DOHH2 (cell line): ENCODE measurements at regions not wholly inside any gene's neighbourhood (a gene's known extent, or its start where the extent isn't known, plus 50 kb on each side); places are given as distances from the start of the nearest gene placed in this dataset.

Experiments used
- H3F3A ChIP-seq: fragments of 200-600 bp; sonication (generic), shearing (Covaris generic); 2 replicates; pipeline ENCODE4 v1.6.0; 2016; ENCODE audit warnings: antibody characterized with exemption, mild to moderate bottlenecking; ENCODE audit not compliant: control insufficient read depth, insufficient read depth
- H3K27ac ChIP-seq: fragments of 200-600 bp; sonication (generic); 2 replicates; pipeline ENCODE4 v1.5.1; 2014; ENCODE audit warnings: low read depth, mild to moderate bottlenecking, low read length, moderate library complexity
- H3K27me3 ChIP-seq: fragments of 200-600 bp; sonication (generic); 2 replicates; pipeline ENCODE4 v1.6.1; 2014; ENCODE audit warnings: mild to moderate bottlenecking, low read length, mixed read lengths; ENCODE audit not compliant: control insufficient read depth
- H3K36me3 ChIP-seq: fragments of 200-600 bp; sonication (generic); 2 replicates; pipeline ENCODE4 v1.6.1; 2014; ENCODE audit warnings: mild to moderate bottlenecking, low read length, moderate library complexity, mixed read lengths; ENCODE audit not compliant: control insufficient read depth
- H3K4me1 ChIP-seq: fragments of 200-600 bp; sonication (generic); 2 replicates; pipeline ENCODE4 v1.6.1; 2014; ENCODE audit warnings: mild to moderate bottlenecking, low read length, mixed read lengths; ENCODE audit not compliant: control insufficient read depth
- H3K4me2 ChIP-seq: fragments of 200-600 bp; sonication (generic); 2 replicates; pipeline ENCODE4 v1.6.0; 2014; ENCODE audit warnings: mild to moderate bottlenecking, low read length, moderate library complexity
- H3K4me3 ChIP-seq: fragments of 200-600 bp; sonication (generic); 2 replicates; pipeline ENCODE4 v1.5.1; 2014; ENCODE audit warnings: mild to moderate bottlenecking, low read length, mixed read lengths
- H3K79me2 ChIP-seq: fragments of 200-600 bp; sonication (generic); 2 replicates; pipeline ENCODE4 v1.6.1; 2014; ENCODE audit warnings: mild to moderate bottlenecking, low read length, mixed read lengths; ENCODE audit not compliant: control insufficient read depth
- H3K9me2 ChIP-seq: fragments of 200-600 bp; sonication (generic); replicated peaks from 2 replicates; pipeline ENCODE4 v1.6.1; 2014; ENCODE audit warnings: mild to moderate bottlenecking, low read length, mixed read lengths; ENCODE audit not compliant: control insufficient read depth
- H3K9me3 ChIP-seq: fragments of 200-600 bp; sonication (generic); 2 replicates; pipeline ENCODE4 v1.6.1; 2014; ENCODE audit warnings: antibody characterized with exemption, low read length, mixed read lengths; ENCODE audit not compliant: control insufficient read depth, insufficient read depth
- H4K20me1 ChIP-seq: fragments of 200-600 bp; sonication (generic); 2 replicates; pipeline ENCODE4 v1.6.0; 2014; ENCODE audit warnings: low read depth, mild to moderate bottlenecking, antibody characterized with exemption, low read length, moderate library complexity; ENCODE audit not compliant: control insufficient read depth, insufficient read depth
- CTCF ChIP-seq: fragments of 200-600 bp; sonication (generic); IDR thresholded peaks from one replicate; pipeline ENCODE4 v1.5.1; 2014; ENCODE audit warnings: antibody characterized with exemption, mild to moderate bottlenecking, low read depth, low read length; ENCODE audit not compliant: poor library complexity, severe bottlenecking
- EZH2phosphoT487 ChIP-seq: fragments of 200-600 bp; sonication (generic); IDR thresholded peaks from 2 replicates; pipeline ENCODE4 v1.6.1; 2017; ENCODE audit warnings: borderline replicate concordance, mild to moderate bottlenecking, antibody characterized with exemption, low read length, moderate library complexity, mixed read lengths

DNA sequence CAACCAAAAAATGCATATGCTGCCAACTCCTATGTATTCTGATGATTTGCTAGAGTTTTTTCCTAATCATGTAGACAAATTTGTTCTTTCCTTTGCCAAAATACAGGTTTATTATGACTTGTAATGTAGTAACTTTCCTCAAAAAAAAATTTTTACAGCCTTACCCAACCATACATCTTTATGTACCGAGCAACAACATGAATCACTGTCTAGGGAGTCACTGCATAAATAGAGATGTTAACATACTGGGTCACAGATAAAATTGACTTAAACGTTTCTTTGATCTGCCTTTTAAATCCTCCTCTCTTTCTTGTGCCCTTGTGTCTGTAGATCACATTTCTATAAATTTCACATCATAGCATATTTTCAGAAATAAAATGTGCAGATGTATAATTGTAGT is 143.6 kb downstream of the MBD2 start:
- Histone ChIP-seq H3K9me2 (peaks cover 4% of the 10 kb centered on the region; the same call in 1 of the 2 replicates), H3K4me1 (no peaks in the 10 kb centered on the region), H4K20me1 (no peaks in the 10 kb centered on the region), H3K4me3 (no peak overlapping the region), H3K27ac (no peak overlapping the region), H3K79me2 (no peaks in the 10 kb centered on the region), H3K27me3 (no peaks in the 10 kb centered on the region), H3K9me3 (peaks cover 7% of the 10 kb centered on the region; the same call in 1 of the 2 replicates), H3F3A (no peaks in the 10 kb centered on the region), H3K4me2 (no peak overlapping the region), H3K36me3 (no peaks in the 10 kb centered on the region)
- TF ChIP-seq CTCF: no peak
- TF ChIP-seq EZH2phosphoT487: no peak

- H3K4me3 ChIP-seq: no peak overlapping the region
- H3K9me2 ChIP-seq: no peaks in the 10 kb centered on the region
- no peaks in the 10 kb centered on the region for H4K20me1 ChIP-seq
- no peaks in the 10 kb centered on the region for H3F3A ChIP-seq
- no peaks in the 10 kb centered on the region for H3K79me2 ChIP-seq
- no peak overlapping the region for H3K27ac ChIP-seq
- no peak overlapping the region for H3K4me2 ChIP-seq
- H3K4me1 ChIP-seq: no peaks in the 10 kb centered on the region
- no peaks in the 10 kb centered on the region for H3K36me3 ChIP-seq
- no peak for TF ChIP-seq CTCF
- no peak for TF ChIP-seq EZH2phosphoT487
- no peaks in the 10 kb centered on the region for H3K9me3 ChIP-seq
- no peaks in the 10 kb centered on the region for H3K27me3 ChIP-seq
These were observed 148.3 kb downstream of the MBD2 start for GRCh38 chr18:54076166-54076565.

DNA sequence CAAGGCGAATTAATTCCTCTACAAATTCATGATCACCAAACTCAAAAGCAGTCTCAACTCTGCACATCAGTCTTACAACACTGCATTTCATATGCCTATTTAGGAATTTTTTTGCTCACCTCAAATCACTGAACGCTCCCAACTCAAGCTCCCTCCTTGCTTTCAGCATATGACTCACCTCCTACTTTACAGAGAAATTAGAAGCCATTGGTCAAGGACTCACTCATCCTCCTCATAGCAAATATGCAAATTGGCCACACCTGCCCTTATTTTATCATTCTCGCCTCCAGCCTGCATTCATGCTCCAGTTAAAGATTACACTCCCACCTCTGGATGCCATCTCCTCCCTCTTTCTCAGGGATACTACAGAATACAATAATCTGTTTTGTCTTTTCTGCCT is 148.8 kb downstream of the MBD2 start:
- no peak overlapping the region for H3K4me2 ChIP-seq
- no peaks in the 10 kb centered on the region for H3K9me2 ChIP-seq
- no peaks in the 10 kb centered on the region for H3K27me3 ChIP-seq
- H3K79me2 ChIP-seq: no peaks in the 10 kb centered on the region
- H3K9me3 ChIP-seq: no peaks in the 10 kb centered on the region
- H4K20me1 ChIP-seq: no peaks in the 10 kb centered on the region
- no peaks in the 10 kb centered on the region for H3K36me3 ChIP-seq
- H3K4me3 ChIP-seq: no peak overlapping the region
- H3F3A ChIP-seq: no peaks in the 10 kb centered on the region
- TF ChIP-seq CTCF (no peak), EZH2phosphoT487 (no peak)
- no peak overlapping the region for H3K27ac ChIP-seq
- H3K4me1 ChIP-seq: no peaks in the 10 kb centered on the region

DNA sequence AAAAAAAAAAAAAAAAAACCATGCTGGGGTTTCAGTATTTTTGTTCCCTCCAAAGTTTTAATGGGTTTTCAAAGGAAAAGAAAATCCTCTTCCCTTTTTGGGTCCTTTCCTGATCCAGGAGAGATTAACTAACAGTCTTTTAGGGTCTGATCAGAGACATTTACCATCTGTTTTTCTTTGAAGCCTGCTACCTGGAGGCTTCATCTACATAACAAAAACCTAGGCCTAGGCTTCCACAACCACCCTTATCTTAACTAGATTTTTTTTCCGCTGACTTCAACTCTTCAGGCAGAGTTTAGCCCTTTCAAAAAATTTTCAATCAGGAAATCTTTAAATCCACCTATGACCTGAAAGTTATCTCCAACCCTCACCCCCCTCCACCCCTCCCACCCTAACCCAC is 154.7 kb downstream of the MBD2 start:
- Histone ChIP-seq H3K9me2 (no peaks in the 10 kb centered on the region), H3K9me3 (no peaks in the 10 kb centered on the region), H3K79me2 (no peaks in the 10 kb centered on the region), H4K20me1 (no peaks in the 10 kb centered on the region), H3K36me3 (no peaks in the 10 kb centered on the region), H3K27ac (no peak overlapping the region), H3K4me2 (no peak overlapping the region), H3K27me3 (no peaks in the 10 kb centered on the region), H3K4me1 (no peaks in the 10 kb centered on the region), H3K4me3 (no peak overlapping the region), H3F3A (no peaks in the 10 kb centered on the region)
- TF ChIP-seq CTCF: no peak
